GM12878 (cell line): ENCODE measurements at regions not wholly inside any gene's neighbourhood (a gene's known extent, or its start where the extent isn't known, plus 50 kb on each side); places are given as distances from the start of the nearest gene placed in this dataset.

Experiments used
- CTCF ChIP-seq, 3 experiments: IDR thresholded peaks in 2 of 3; conservative IDR thresholded peaks in 1 of 3; 2 replicates each; pipeline ENCODE4 v1.5.1; 2011; ENCODE audit warnings: low read depth in 3 of 3, low read length in 3 of 3, mild to moderate bottlenecking in 3 of 3, control low read depth in 2 of 3, moderate library complexity in 2 of 3, inconsistent platforms in 1 of 3, mixed read lengths in 1 of 3; ENCODE audit not compliant: control insufficient read depth in 2 of 3, insufficient read depth in 1 of 3; ENCODE audit errors: extremely low read depth in 1 of 3
- POLR2A ChIP-seq: IDR thresholded peaks from 2 replicates; pipeline ENCODE4 v1.6.1; 2011; ENCODE audit warnings: low read depth, mild to moderate bottlenecking, low read length
- SIN3A ChIP-seq: IDR thresholded peaks from 2 replicates; pipeline ENCODE4 v1.6.1; 2012; ENCODE audit warnings: low read depth, low read length, improper control_type of control experiment

- TF ChIP-seq POLR2A (no peak), CTCF (IDR thresholded peaks at IDR 0.05 in 2 of 3, conservative IDR thresholded peaks at IDR 0.05 in 1 of 3; ENCODE audit: control insufficient read depth in 2 of 3, extremely low read depth in 1 of 3, insufficient read depth in 1 of 3, low read depth in 3 of 3, low read length in 3 of 3) (no peak), SIN3A (no peak)
These were observed 1044.1 kb downstream of the EFNB2 start for GRCh38 chr13:105491345-105491744.
